Prostate gland (tissue), 2 donors: ENCODE measurements at regions not wholly inside any gene's neighbourhood (a gene's known extent, or its start where the extent isn't known, plus 50 kb on each side); places are given as distances from the start of the nearest gene placed in this dataset.

Experiments used
- DNase-seq: peaks from one replicate; pipeline ENCODE4 v3.0.0-alpha.2; 2019; ENCODE audit warnings: low spot score
- H3K27ac ChIP-seq, 2 donors: fragments of 200-600 bp; sonication (generic); 2 replicates each; pipeline ENCODE4 v1.5.1; 2017 to 2019
- H3K27me3 ChIP-seq: fragments of 200-600 bp; sonication (generic); replicated peaks from 2 replicates; pipeline ENCODE4 v1.5.1; 2019; ENCODE audit not compliant: insufficient read depth
- H3K36me3 ChIP-seq, 2 donors: fragments of 200-600 bp; sonication (generic); 1 replicate in 1 of 2; 2 replicates in 1 of 2; pipeline versions ENCODE4 v1.5.1 to v1.8.1; 2017 to 2019
- H3K4me1 ChIP-seq: fragments of 200-600 bp; sonication (generic); replicated peaks from 2 replicates; pipeline ENCODE4 v1.5.1; 2019
- H3K4me3 ChIP-seq, 2 donors: fragments of 200-600 bp; sonication (generic); 2 replicates each; pipeline ENCODE4 v1.5.1; 2017 to 2019
- H3K9me3 ChIP-seq: fragments of 200-600 bp; sonication (generic); 2 replicates; pipeline ENCODE4 v1.5.1; 2017
- POLR2A ChIP-seq: fragments of 450-650 bp; IDR thresholded peaks from one replicate; pipeline ENCODE4 v1.6.1; 2016; ENCODE audit warnings: antibody characterized with exemption, mild to moderate bottlenecking
- POLR2AphosphoS5 ChIP-seq: sonication (generic); formaldehyde crosslinking; IDR thresholded peaks from one replicate; pipeline ENCODE4 v1.6.1; 2017; ENCODE audit warnings: antibody characterized with exemption
- WGBS: methylation state at CpG from one replicate; pipeline ENCODE4 v1.1.5; 2018; 5-methylcytosine and 5-hydroxymethylcytosine counted together
- intact Hi-C: fragments of 100-400 bp; cut with DNase I; formaldehyde crosslinking; loops from one replicate; pipeline ENCODE4 v1.14.2; 2022
- TF ChIP-seq, protein P1 (sequence below), 4 experiments: fragments of 200-600 bp in 2 of 4; fragments of 450-650 bp in 2 of 4; sonication (generic) in 2 of 4; IDR thresholded peaks; 1 replicate in 3 of 4; 2 replicates in 1 of 4; pipeline ENCODE4 v1.5.1; 2016 to 2019; ENCODE audit warnings: antibody characterized with exemption in 4 of 4, mild to moderate bottlenecking in 2 of 4, moderate library complexity in 2 of 4

DNA sequence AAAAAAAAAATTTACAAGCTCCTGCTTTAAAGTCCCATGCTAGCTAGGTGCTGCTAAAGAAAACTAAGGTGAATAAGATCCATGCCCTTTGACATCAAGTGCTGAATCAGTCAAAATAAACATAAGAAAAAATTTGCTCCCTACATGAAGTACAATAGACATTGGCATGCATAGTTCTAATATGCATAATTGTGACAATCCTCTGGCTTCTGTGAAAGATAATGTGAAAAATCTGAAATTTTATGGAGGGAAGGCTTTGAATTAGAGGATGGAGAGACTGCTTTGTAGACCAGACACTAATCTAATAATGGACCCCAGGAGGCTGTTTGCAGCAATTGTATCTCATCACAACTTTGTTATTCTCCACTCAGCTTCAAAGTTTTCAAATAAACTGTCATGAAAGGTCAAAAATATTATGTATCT is 127.9 kb upstream of the CDK1 start:
- Histone ChIP-seq H3K27me3 (no peaks in the 10 kb centered on the region), H3K4me1 (peaks cover 5% of the 10 kb centered on the region), H3K36me3 (no peaks in the 10 kb centered on the region), H3K4me3 (no peak overlapping the region), H3K9me3 (no peaks in the 10 kb centered on the region), H3K27ac (no peak overlapping the region)
- no peak for DNase-seq
- TF ChIP-seq, protein P1, sequence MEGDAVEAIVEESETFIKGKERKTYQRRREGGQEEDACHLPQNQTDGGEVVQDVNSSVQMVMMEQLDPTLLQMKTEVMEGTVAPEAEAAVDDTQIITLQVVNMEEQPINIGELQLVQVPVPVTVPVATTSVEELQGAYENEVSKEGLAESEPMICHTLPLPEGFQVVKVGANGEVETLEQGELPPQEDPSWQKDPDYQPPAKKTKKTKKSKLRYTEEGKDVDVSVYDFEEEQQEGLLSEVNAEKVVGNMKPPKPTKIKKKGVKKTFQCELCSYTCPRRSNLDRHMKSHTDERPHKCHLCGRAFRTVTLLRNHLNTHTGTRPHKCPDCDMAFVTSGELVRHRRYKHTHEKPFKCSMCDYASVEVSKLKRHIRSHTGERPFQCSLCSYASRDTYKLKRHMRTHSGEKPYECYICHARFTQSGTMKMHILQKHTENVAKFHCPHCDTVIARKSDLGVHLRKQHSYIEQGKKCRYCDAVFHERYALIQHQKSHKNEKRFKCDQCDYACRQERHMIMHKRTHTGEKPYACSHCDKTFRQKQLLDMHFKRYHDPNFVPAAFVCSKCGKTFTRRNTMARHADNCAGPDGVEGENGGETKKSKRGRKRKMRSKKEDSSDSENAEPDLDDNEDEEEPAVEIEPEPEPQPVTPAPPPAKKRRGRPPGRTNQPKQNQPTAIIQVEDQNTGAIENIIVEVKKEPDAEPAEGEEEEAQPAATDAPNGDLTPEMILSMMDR (IDR thresholded peaks at IDR 0.05): no peak
- TF ChIP-seq POLR2AphosphoS5 (no peak), POLR2A (no peak)
- intact Hi-C loops: no loop called here

DNA sequence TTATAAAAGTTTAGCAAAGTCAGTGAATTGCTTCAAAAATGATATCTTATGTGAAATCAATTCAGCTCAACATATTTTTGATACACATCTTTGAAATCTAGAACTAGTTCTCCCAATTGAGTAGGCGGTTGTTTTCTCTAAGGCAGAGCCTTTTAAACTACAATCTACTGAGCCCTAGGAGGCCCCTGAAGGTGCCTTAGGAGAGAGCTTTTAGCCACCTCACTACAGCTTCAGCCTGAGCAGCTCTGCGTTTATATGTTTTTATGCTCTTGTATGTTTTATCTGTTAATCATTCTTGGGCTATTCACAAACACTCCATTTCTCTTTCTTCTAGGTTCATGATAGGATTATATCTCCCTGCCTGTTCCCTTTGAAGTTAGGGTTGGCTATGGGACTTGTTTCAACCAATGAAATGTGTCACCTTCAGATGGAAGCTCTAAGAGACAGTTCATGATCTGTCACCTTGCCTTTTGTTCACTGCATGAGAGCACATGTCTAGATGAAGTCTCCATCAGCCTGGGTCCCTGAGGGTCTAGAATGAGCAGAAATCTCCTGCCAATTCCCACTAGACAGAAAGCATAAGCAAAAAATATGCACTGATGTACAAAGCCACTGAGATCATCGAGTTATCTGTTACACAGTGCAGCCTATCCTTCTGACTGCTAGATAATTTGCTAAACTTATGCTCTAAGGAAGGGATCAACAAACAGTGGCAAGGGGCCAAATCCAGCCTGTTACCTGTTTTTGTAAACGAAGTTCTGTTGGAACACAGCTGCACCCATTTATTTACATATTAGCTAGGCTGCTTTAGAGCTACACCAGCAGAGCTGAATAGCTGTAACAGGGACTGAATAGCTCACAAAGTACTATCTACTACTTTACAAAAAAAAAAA is 128.5 kb upstream of the CDK1 start:
- peaks cover 5% of the 10 kb centered on the region for H3K4me1 ChIP-seq
- TF ChIP-seq POLR2A: no peak
- TF ChIP-seq POLR2AphosphoS5: no peak
- TF ChIP-seq, protein P1 (IDR thresholded peaks at IDR 0.05): no peak
- 42% methylated on average over 4 of the region's 4 CpGs for WGBS
- H3K27me3 ChIP-seq: no peaks in the 10 kb centered on the region
- H3K27ac ChIP-seq: no peak overlapping the region
- DNase-seq: peak; percentile 49
- intact Hi-C loops: loop anchor here (10.0 kb wide), 1 partner anchor 535 kb away; no protein-coding TSS in a partner anchor
- no peaks in the 10 kb centered on the region for H3K36me3 ChIP-seq
- H3K4me3 ChIP-seq: no peak overlapping the region
- no peaks in the 10 kb centered on the region for H3K9me3 ChIP-seq

DNA sequence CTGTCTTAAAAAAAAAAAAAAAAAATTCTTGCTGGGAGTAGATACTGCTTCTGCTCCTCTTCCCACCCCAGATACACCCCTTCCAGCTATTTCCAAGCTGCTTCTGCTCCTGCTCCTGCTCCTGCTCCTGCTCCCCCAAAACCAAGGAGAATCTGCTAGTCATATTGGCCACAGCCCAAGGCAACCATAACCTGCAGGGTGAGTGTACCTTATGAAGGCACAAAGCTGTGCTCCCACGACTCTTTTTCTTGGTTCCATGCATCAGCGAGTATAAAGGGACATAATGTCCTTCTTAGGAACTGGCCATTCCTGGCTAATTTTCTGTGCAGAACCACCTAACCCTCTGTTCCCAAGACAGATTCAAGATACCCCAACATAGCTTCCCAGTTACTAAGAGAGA is 129.5 kb upstream of the CDK1 start:
- DNase-seq: no peak
- no peaks in the 10 kb centered on the region for H3K9me3 ChIP-seq
- intact Hi-C loops: loop anchor here (10.0 kb wide), 1 partner anchor 534 kb away; no protein-coding TSS in a partner anchor
- H3K4me1 ChIP-seq: peaks cover 5% of the 10 kb centered on the region
- TF ChIP-seq, protein P1 (IDR thresholded peaks at IDR 0.05): no peak
- TF ChIP-seq POLR2AphosphoS5 (no peak), POLR2A (no peak)
- no peaks in the 10 kb centered on the region for H3K27me3 ChIP-seq
- 62% methylated on average over 2 of the region's 2 CpGs for WGBS
- no peak overlapping the region for H3K4me3 ChIP-seq
- no peak overlapping the region for H3K27ac ChIP-seq
- no peaks in the 10 kb centered on the region for H3K36me3 ChIP-seq

DNA sequence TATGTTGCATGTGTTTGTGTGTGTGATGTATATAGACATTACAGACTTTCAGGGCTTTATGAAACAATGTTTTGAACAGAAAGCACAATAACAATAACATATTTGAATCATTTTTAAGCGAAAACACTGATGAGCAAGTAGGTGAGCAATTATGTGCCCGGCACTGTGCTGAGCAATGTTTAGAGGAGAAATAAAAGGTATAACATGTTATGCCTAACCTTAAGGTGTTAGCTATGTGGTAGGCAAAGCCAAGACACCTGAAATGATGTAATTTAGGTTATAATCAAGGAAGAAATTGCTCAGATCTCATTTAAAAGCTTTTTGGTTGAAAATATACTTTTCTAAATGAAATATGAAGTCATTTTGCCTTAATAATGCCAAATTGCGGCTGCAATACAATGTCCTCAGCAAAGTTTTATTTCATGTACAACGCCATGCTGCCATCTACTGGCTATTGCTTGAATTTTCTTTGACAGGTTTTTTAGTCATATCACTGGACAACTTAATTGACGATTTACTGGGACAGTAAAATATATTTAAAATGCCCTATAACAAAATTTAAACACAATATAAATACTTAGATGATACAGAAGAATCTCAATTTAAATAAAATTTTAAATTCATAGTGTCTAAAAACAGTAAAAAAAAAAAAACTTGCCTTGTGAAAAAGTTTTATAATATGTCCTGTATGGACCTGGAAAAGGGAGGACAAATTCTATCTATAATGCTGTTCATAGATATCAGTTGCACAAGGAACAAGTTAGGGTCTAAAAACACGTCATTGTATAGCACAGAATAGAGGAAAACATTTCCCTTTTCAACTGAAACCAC is 131.1 kb upstream of the CDK1 start:
- 18% methylated on average over 6 of the region's 6 CpGs for WGBS
- Histone ChIP-seq H3K4me1 (peaks cover 5% of the 10 kb centered on the region), H3K27ac (no peak overlapping the region), H3K9me3 (no peaks in the 10 kb centered on the region), H3K36me3 (no peaks in the 10 kb centered on the region), H3K27me3 (no peaks in the 10 kb centered on the region), H3K4me3 (no peak overlapping the region)
- TF ChIP-seq POLR2A: no peak
- TF ChIP-seq, protein P1 (IDR thresholded peaks at IDR 0.05): peak; percentile 26 to 85 (median 78)
- DNase-seq: peak; percentile 46
- intact Hi-C loops: loop anchor here (2.0 to 10.0 kb wide), 2 partner anchors 202 to 532 kb away; no protein-coding TSS in a partner anchor
